GM18511 (cell line): ENCODE measurements at regions not wholly inside any gene's neighbourhood (a gene's known extent, or its start where the extent isn't known, plus 50 kb on each side); places are given as distances from the start of the nearest gene placed in this dataset.

Experiments used
- ATAC-seq: cut with Tn5 transposase; IDR thresholded peaks from one replicate; pipeline ENCODE4 v1.9.1; 2021; ENCODE audit warnings: mild to moderate bottlenecking, moderate library complexity; ENCODE audit not compliant: unreplicated experiment

DNA sequence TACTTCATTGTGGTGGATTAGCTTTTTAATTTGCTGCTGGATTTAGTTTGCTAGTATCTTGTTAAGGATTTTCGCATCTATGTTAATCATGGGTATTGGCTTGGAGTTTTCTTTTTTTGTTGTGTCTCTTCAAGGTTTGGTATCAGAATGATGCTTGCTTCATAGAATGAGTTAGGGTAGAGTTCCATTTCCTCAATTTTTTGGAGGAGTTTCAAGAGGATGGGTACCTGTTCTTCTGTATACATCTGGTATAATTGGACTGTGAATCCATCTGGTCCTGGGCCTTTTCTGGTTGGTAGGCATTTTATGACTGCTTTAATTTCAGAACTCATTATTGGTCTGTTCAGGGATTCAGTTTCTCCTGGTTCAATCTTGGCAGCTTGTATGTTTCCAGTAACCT, 335.6 kb downstream of the EDEM1 start:
- ATAC-seq = no peak

- ATAC-seq = no peak
These were observed 343.5 kb downstream of the EDEM1 start for GRCh38 chr3:5531039-5531438.

- ATAC-seq = no peak
These were observed 344.3 kb downstream of the EDEM1 start for GRCh38 chr3:5531741-5532290.

- no peak for ATAC-seq
These were observed 353.0 kb downstream of the EDEM1 start for GRCh38 chr3:5540532-5540931.

- ATAC-seq = no peak
These were observed 355.0 kb downstream of the EDEM1 start for GRCh38 chr3:5542472-5542871.

DNA sequence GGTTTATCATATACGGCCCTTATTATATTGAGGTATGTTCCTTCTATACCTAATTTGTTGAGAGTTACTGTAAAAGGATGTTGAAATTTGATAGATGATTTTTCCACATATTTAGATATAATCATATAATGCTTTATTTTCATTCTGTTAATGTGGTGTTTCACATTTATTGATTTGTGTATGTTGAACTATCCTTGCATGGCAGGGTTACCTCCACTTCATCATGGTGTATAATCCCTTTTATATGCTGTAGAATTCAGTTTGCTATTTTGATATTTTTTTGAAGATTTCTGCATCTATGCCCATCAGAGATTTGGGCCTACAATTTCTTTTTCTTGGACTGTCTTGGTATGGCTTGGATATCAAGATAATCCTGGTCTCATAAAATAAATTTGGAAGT, 355.5 kb downstream of the EDEM1 start:
- ATAC-seq = no peak

DNA sequence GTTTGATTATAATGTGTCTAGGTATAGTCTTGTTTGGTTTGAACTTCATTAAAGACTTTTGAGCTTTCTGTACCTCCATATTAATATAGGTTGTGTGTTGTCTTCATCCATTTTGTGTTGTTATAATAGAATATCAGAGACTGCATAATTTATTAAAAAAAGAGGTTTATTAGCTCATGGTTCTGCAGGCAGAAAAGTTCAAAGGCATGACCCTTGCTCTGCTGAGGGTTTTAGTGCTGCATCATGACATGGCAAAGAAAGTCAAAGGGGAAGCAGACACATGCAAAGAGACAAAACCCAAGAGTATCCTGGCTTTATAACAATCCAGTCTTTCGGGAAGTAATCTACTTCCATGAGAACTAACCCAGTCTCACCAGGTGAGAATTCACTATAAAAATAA, 358.2 kb downstream of the EDEM1 start:
- ATAC-seq = no peak

- no peak for ATAC-seq
These were observed 365.7 kb downstream of the EDEM1 start for GRCh38 chr3:5553203-5553602.

GRCh38 chr3:5554245-5554747, 366.8 kb downstream of the EDEM1 start:
- ATAC-seq = no peak

GRCh38 chr3:5560199-5560598, 372.7 kb downstream of the EDEM1 start:
- no peak for ATAC-seq

DNA sequence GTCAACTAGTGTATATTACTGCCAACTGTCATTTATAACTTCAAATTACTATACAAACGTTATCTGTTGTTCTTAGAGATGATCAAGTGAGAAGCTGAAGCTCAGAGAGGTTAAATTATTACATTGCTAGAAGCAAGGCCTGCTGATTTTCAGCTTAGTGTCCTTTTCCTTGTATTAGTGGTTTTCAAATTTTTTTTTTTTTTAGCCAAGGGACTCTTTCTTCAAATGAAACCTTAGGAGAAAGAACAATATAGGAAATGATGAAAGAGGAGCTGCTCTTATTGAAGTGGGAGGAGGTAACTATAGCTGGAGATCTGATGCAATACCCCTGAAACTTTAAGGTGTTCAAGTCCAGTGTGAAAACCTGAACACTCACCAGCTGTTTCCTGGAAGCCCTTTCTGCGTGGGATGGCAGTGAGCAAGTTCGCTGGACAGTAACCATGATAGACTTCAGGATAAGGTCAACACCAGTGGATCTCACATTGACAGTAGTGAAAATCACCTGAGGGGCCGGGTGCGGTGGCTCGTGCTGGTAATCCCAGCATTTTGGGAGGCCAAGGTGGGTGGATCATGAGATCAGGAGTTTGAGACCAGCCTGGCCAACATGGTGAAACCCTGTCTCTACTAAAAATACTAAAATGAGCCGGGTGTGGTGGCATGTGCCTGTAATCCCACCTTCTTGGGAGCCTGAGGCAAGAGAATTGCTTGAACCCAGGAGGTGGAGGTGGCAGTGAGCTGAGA, 376.2 kb downstream of the EDEM1 start:
- no peak for ATAC-seq

- ATAC-seq = no peak
These were observed 376.8 kb downstream of the EDEM1 start for GRCh38 chr3:5564278-5564666.

GRCh38 chr3:5565026-5565425, 377.5 kb downstream of the EDEM1 start:
- no peak for ATAC-seq

GRCh38 chr3:5567113-5567512, 379.6 kb downstream of the EDEM1 start:
- no peak for ATAC-seq

DNA sequence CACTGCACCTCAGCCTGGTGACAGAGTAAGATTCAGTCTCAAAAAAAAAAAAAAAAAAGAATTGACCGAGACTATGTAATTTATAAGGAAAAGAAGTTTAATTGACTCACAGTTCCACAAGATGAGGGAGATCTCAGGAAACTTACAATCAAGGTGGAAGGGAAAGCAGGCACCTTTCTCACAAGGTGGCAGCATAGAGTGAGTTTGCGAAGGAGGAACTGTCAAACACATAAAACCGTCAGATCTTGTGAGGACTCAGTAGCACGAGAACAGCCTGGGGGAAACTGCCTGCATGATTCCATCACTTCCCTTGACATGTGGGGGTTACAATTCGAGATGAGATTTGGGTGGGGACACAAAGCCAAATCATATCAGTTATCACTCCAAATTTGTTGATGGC, 380.9 kb downstream of the EDEM1 start:
- ATAC-seq = no peak

DNA sequence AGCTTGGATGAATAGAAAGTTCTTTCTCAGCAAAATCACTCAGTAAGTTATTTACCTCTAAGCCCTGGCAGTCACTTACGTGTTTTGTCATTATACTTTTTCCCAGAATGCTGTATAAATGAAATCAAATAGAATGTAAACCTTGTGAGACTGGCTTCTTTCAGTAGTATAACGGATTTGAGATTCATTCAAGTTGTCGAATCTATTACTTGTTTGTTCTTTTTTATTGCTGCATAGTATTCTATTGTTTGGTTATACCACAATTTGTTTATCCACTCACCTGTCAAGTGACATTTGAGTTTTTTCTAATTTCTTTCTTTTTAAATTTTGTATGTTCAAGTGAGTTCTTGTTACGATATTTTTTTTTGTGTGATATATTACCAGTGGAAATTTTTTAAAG, 381.6 kb downstream of the EDEM1 start:
- ATAC-seq = no peak

DNA sequence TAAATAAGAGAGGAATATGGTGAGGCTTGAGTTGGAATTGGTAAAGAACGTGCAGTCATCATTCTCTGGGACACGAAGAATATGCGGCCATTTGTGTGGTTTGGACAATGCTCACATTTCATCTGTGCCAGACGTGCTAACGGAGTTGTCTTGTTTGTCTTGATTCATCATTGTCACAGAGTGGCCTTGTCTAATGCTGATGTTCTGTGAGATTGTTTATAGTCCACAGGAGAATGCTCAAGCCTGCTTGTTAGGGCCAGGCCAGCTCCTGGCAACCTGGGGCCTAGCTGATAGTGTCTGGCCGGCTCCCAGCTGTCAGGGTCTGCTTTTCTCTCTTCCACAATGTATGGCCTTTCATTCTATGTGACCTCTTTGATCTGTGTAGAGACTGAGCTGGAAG, 384.7 kb downstream of the EDEM1 start:
- no peak for ATAC-seq

DNA sequence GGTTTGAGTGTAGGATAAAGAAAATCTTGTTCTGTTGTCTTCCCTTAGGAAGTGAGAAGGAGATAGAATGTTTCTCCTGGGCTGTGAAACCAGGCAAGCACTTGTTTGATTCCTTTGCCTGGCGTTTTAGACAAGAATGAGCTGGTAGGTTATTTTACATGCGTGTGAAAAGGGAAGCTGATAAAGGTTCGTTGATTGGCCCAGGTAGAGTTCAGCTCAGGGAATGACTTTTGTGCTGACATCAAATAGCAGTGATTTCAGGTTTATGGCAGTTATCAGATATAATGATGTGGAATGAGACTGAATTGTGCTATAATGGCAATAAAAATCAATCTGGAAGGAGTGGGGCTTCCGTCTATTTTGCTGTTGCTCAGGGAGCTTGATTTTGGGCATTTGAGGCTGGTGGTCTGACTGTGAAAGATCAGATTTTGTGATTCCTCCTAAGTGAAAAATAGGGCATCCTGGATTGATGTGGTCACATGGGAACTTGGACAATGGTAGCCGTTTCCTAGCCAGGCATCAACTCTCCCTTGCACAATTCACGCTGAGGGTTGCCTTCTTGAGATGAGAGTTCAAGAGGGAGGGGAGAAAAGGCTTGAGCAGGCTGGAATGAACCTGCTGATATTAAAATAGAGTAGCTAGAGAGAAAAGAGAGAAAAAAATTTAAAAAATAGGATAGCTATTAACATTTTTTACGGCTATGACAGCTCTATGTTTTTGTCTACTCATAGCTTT, 388.9 kb downstream of the EDEM1 start:
- no peak for ATAC-seq

DNA sequence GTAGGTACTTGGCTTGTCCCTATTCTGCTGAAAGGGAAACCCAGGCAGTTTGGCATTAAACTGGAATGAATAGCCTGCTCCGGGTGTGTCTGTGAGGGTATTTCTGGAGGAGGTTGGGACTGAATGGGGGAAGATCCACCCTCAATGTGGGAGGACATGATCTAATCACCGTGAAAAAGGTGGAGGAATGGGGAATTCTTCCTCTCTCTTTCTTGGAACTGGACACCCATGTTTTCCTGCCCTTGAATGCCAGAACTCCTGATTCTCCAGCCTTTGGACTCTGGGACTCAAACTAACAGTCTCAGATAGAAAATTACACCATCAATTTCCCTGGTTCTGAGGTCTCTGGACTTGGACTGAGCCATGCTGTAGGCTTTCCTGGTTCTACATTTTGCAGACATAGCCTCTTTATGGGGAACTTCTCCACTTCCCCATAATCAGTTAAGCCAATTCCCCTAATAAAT, 391.7 kb downstream of the EDEM1 start:
- no peak for ATAC-seq

- ATAC-seq = no peak
These were observed 392.4 kb downstream of the EDEM1 start for GRCh38 chr3:5579946-5580345.

- no peak for ATAC-seq
These were observed 393.3 kb downstream of the EDEM1 start for GRCh38 chr3:5580826-5581225.

DNA sequence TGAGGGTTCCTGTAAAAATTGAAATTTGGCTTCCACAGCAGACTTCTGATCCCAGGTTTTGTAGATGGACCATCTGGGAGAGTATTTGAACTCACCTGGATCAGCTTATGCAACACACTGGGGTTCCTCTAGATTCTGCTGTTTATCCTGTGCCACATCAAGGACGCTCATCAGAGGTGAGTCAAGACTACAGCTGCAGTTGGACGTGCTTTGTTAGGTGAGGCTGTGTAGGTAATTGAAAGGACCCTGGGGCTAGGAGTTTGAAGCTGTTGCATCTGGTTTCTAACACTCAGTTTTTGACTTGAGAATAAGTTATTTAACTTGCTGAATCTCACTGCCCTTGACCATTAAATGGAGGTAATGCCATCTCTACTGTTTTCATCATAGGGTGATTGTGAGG, 394.2 kb downstream of the EDEM1 start:
- ATAC-seq = no peak
